HCT116 (cell line): ENCODE measurements at regions not wholly inside any gene's neighbourhood (a gene's known extent, or its start where the extent isn't known, plus 50 kb on each side); places are given as distances from the start of the nearest gene placed in this dataset.

Experiments used
- ATAC-seq: fragments of 200-7000 bp; cut with Tn5 transposase; 2 replicates; pipeline ENCODE4 v1.9.1; 2020; ENCODE audit warnings: mild to moderate bottlenecking, moderate library complexity
- BruUV-seq: library from RNA; stranded (reverse); fragments of 400-500 nt; replicated peaks from 2 replicates; lab custom pipeline; 2021; lab: Mats Ljungman, UMichigan
- CTCF ChIA-PET: fragments of 300-600 bp; sonication (Branson Sonifier 250); formaldehyde crosslinking; loops from one replicate; lab custom pipeline; 2021; ENCODE audit warnings: antibody characterized with exemption; lab: Charles Lee
- POLR2A ChIA-PET: fragments of 300-600, 350-600 bp; sonication (Branson Sonifier 250); formaldehyde crosslinking; loops from one replicate; lab custom pipeline; 2021; ENCODE audit warnings: antibody characterized with exemption; lab: Charles Lee
- RAD21 ChIA-PET, 2 experiments: fragments of 300-600 bp; sonication (Branson Sonifier 250); formaldehyde crosslinking; loops; one replicate each; lab custom pipeline; 2023; ENCODE audit warnings: low total read pairs in 2 of 2; ENCODE audit not compliant: uncharacterized antibody in 2 of 2, unreplicated experiment in 2 of 2, low non-redundant PET in 1 of 2; lab: Charles Lee
- DNase-seq: peaks from one replicate; pipeline ENCODE4 v3.0.0-alpha.2; 2010; ENCODE audit warnings: low read depth, low spot score
- H2AFZ ChIP-seq: fragments of 200-600 bp; shearing (Covaris generic), sonication (generic); 2 replicates; pipeline ENCODE4 v1.6.1; 2017; ENCODE audit warnings: low read depth, mixed run types, mixed read lengths, antibody characterized with exemption, low read length; ENCODE audit not compliant: poor library complexity, severe bottlenecking
- H3K27ac ChIP-seq: 2 replicates; pipeline ENCODE4 v1.5.1; 2012; ENCODE audit warnings: low read depth, low read length
- H3K27me3 ChIP-seq: fragments of 200-600 bp; sonication (generic); 2 replicates; pipeline ENCODE4 v1.6.1; 2016; ENCODE audit warnings: mixed run types, low read length, mixed read lengths; ENCODE audit not compliant: insufficient read depth
- H3K36me3 ChIP-seq, 2 experiments: fragments of 200-500 bp in 1 of 2; fragments of 200-600 bp in 1 of 2; sonication (Bioruptor generic) in 1 of 2; sonication (generic) in 1 of 2; 2 replicates each; pipeline versions ENCODE4 v1.5.1 to v1.6.1; 2014 to 2016; ENCODE audit warnings: low read length in 2 of 2, inconsistent platforms in 1 of 2, mixed read lengths in 1 of 2, mixed run types in 1 of 2; ENCODE audit not compliant: insufficient read depth in 2 of 2, control insufficient read depth in 1 of 2
- H3K4me1 ChIP-seq, 2 experiments: fragments of 200-600 bp in 1 of 2; sonication (generic) in 1 of 2; 2 replicates each; pipeline versions ENCODE4 v1.5.1 to v1.6.1; 2012 to 2017; ENCODE audit warnings: low read length in 2 of 2, inconsistent platforms in 1 of 2, mild to moderate bottlenecking in 1 of 2, mixed read lengths in 1 of 2, mixed run types in 1 of 2, moderate library complexity in 1 of 2; ENCODE audit not compliant: insufficient read depth in 2 of 2, control insufficient read depth in 1 of 2
- H3K4me2 ChIP-seq: fragments of 200-600 bp; sonication (generic); 2 replicates; pipeline ENCODE4 v1.6.1; 2017; ENCODE audit warnings: mixed run types, low read length, mixed read lengths
- H3K4me3 ChIP-seq, 2 experiments: fragments of 200-600 bp in 1 of 2; sonication (generic) in 1 of 2; replicated peaks in 1 of 2; 2 replicates each; pipeline ENCODE4 v1.5.1; 2011 to 2016; ENCODE audit warnings: low read length in 2 of 2, control low read depth in 1 of 2, low read depth in 1 of 2, mild to moderate bottlenecking in 1 of 2, mixed read lengths in 1 of 2, mixed run types in 1 of 2
- H3K79me2 ChIP-seq: fragments of 200-600 bp; sonication (generic); 2 replicates; pipeline ENCODE4 v1.6.1; 2017; ENCODE audit warnings: mild to moderate bottlenecking, mixed run types, low read length, moderate library complexity, mixed read lengths; ENCODE audit not compliant: insufficient read depth
- H3K9ac ChIP-seq: fragments of 200-600 bp; sonication (generic); 2 replicates; pipeline ENCODE4 v1.6.1; 2016; ENCODE audit warnings: low read length, mixed read lengths
- H3K9me2 ChIP-seq: fragments of 200-600 bp; sonication (generic), shearing (Covaris generic); 2 replicates; pipeline ENCODE4 v1.6.1; 2017; ENCODE audit warnings: mixed run types, mild to moderate bottlenecking, moderate library complexity; ENCODE audit not compliant: insufficient read depth
- H3K9me3 ChIP-seq, 2 experiments: fragments of 200-500 bp in 1 of 2; fragments of 200-600 bp in 1 of 2; sonication (Bioruptor generic) in 1 of 2; sonication (generic) in 1 of 2; 2 replicates each; pipeline ENCODE4 v1.6.1; 2014 to 2017; ENCODE audit warnings: low read length in 2 of 2, mixed read lengths in 2 of 2, inconsistent platforms in 1 of 2, low read depth in 1 of 2, mild to moderate bottlenecking in 1 of 2, mixed run types in 1 of 2, moderate library complexity in 1 of 2; ENCODE audit not compliant: control insufficient read depth in 1 of 2, insufficient read depth in 1 of 2
- H4K20me1 ChIP-seq: fragments of 200-600 bp; sonication (generic), shearing (Covaris generic); 2 replicates; pipeline ENCODE4 v1.6.1; 2017; ENCODE audit warnings: mixed run types, mild to moderate bottlenecking, moderate library complexity; ENCODE audit not compliant: insufficient read depth
- ATF3 ChIP-seq: IDR thresholded peaks from 2 replicates; pipeline ENCODE4 v1.6.1; 2012
- CBX3 ChIP-seq: IDR thresholded peaks from 2 replicates; pipeline ENCODE4 v1.6.1; 2012; ENCODE audit warnings: low read depth
- CEBPB ChIP-seq: IDR thresholded peaks from 2 replicates; pipeline ENCODE4 v1.6.1; 2012; ENCODE audit warnings: low read depth
- CTCF ChIP-seq, 3 experiments: fragments of 200-600 bp in 1 of 3; sonication (generic) in 1 of 3; IDR thresholded peaks in 2 of 3; conservative IDR thresholded peaks in 1 of 3; 2 replicates each; pipeline ENCODE4 v1.5.1; 2012 to 2017; ENCODE audit warnings: low read depth in 2 of 3, low read length in 2 of 3, antibody characterized with exemption in 1 of 3, borderline replicate concordance in 1 of 3, control low read depth in 1 of 3, mild to moderate bottlenecking in 1 of 3, mixed read lengths in 1 of 3, mixed run types in 1 of 3, moderate library complexity in 1 of 3; ENCODE audit not compliant: insufficient read depth in 1 of 3
- EGR1 ChIP-seq: IDR thresholded peaks from 2 replicates; pipeline ENCODE4 v1.6.1; 2012; ENCODE audit warnings: low read depth
- ELF1 ChIP-seq: IDR thresholded peaks from 2 replicates; pipeline ENCODE4 v1.6.1; 2012; ENCODE audit warnings: low read depth, borderline replicate concordance
- EZH2 ChIP-seq: fragments of 200-600 bp; sonication (generic); IDR thresholded peaks from 2 replicates; pipeline ENCODE4 v1.6.1; 2017; ENCODE audit warnings: antibody characterized with exemption, mixed run types
- FOSL1 ChIP-seq: IDR thresholded peaks from 2 replicates; pipeline ENCODE4 v1.6.1; 2012; ENCODE audit warnings: low read depth
- MAX ChIP-seq: IDR thresholded peaks from 2 replicates; pipeline ENCODE4 v1.6.1; 2012
- POLR2A ChIP-seq: IDR thresholded peaks from 2 replicates; pipeline ENCODE4 v1.7.0; 2011; ENCODE audit warnings: borderline replicate concordance; ENCODE audit not compliant: insufficient read depth, insufficient read length; ENCODE audit errors: extremely low read depth
- RAD21 ChIP-seq: IDR thresholded peaks from 2 replicates; pipeline ENCODE4 v1.6.1; 2012; ENCODE audit warnings: low read depth, mild to moderate bottlenecking
- REST ChIP-seq: IDR thresholded peaks from 2 replicates; pipeline ENCODE4 v1.6.1; 2012; ENCODE audit warnings: low read depth
- SIN3A ChIP-seq: IDR thresholded peaks from 2 replicates; pipeline ENCODE4 v1.6.1; 2012; ENCODE audit warnings: low read depth
- SP1 ChIP-seq: IDR thresholded peaks from 2 replicates; pipeline ENCODE4 v1.6.1; 2012; ENCODE audit warnings: low read depth
- SRF ChIP-seq: IDR thresholded peaks from 2 replicates; pipeline ENCODE4 v1.6.1; 2012; ENCODE audit warnings: low read depth
- TCF7L2 ChIP-seq: IDR thresholded peaks from 2 replicates; pipeline ENCODE4 v1.7.0; 2011; ENCODE audit warnings: borderline replicate concordance, inconsistent platforms; ENCODE audit not compliant: insufficient read depth, insufficient read length; ENCODE audit errors: extremely low read depth
- YY1 ChIP-seq: IDR thresholded peaks from 2 replicates; pipeline ENCODE4 v1.6.1; 2011; ENCODE audit warnings: low read length, low read depth, moderate library complexity, mild to moderate bottlenecking; ENCODE audit not compliant: insufficient replicate concordance; ENCODE audit errors: extremely low read depth
- ZBTB33 ChIP-seq: IDR thresholded peaks from 2 replicates; pipeline ENCODE4 v1.6.1; 2011; ENCODE audit warnings: mild to moderate bottlenecking, low read length, moderate library complexity; ENCODE audit not compliant: insufficient replicate concordance; ENCODE audit errors: extremely low read depth
- ZFX ChIP-seq: fragments of 450-650 bp; IDR thresholded peaks from 2 replicates; pipeline ENCODE4 v1.6.1; 2017
- ZNF274 ChIP-seq: fragments of 200-500 bp; sonication (Bioruptor generic); IDR thresholded peaks from 2 replicates; pipeline ENCODE4 v1.6.1; 2014; ENCODE audit warnings: mild to moderate bottlenecking, low read depth, low read length, inconsistent platforms
- intact Hi-C: fragments of 100-400 bp; cut with micrococcal nuclease; formaldehyde crosslinking; loops from 2 replicates; pipeline ENCODE4 v1.10.0; 2022

- CTCF ChIA-PET, result no interaction called here
- no peaks in the 10 kb centered on the region for H4K20me1 ChIP-seq
These were observed 472.8 kb upstream of the ASIC2 start for GRCh38 chr17:33765871-33766270.

More at GRCh38 chr17:33765871-33766270, 472.8 kb upstream of the ASIC2 start:
- ChIA-PET POLR2A (no interaction called here), RAD21 (no interaction called here)
- Histone ChIP-seq H3K27ac (no peak overlapping the region), H3K27me3 (no peaks in the 10 kb centered on the region), H3K9me2 (no peaks in the 10 kb centered on the region), H3K4me1 (no peaks in the 10 kb centered on the region), H3K36me3 (no peaks in the 10 kb centered on the region), H3K9me3 (no peaks in the 10 kb centered on the region; a peak in 1 of 4 replicates), H3K9ac (no peak overlapping the region), H3K4me3 (no peak overlapping the region), H3K79me2 (no peaks in the 10 kb centered on the region), H2AFZ (no peak overlapping the region), H3K4me2 (no peak overlapping the region)
- TF ChIP-seq RAD21 (no peak), ZFX (no peak), ZNF274 (no peak), POLR2A (no peak), YY1 (no peak), MAX (no peak), REST (no peak), CTCF (IDR thresholded peaks at IDR 0.05 in 2 of 3, conservative IDR thresholded peaks at IDR 0.05 in 1 of 3; ENCODE audit: borderline replicate concordance in 1 of 3, insufficient read depth in 1 of 3, low read depth in 2 of 3, low read length in 2 of 3) (no peak), FOSL1 (no peak), SIN3A (no peak), ELF1 (no peak), ATF3 (no peak), CEBPB (no peak), EZH2 (no peak), ZBTB33 (no peak), SP1 (no peak), CBX3 (no peak), TCF7L2 (no peak), EGR1 (no peak), SRF (no peak)
- DNase-seq (no peak), ATAC-seq (no peak)
- intact Hi-C loops, result loop anchor here (1.0 kb wide), 1 partner anchor 30 kb away; no protein-coding TSS in a partner anchor
- no TSS peak for BruUV-seq
